Cardiac fibroblast (primary cell): ENCODE measurements at regions not wholly inside any gene's neighbourhood (a gene's known extent, or its start where the extent isn't known, plus 50 kb on each side); places are given as distances from the start of the nearest gene placed in this dataset.

ENCODE experiments used
- DNase-seq, 2 donors: peaks; one replicate each; pipeline versions ENCODE4 v3.0.0 to v3.0.0-alpha.2; 2010; ENCODE audit warnings: low read depth in 2 of 2
- H3K4me3 ChIP-seq, 2 donors: replicated peaks in 1 of 2; 1 replicate in 1 of 2; 2 replicates in 1 of 2; pipeline ENCODE4 v1.5.1; 2011; ENCODE audit warnings: low read depth in 2 of 2, low read length in 2 of 2, mild to moderate bottlenecking in 2 of 2, moderate library complexity in 1 of 2
- CTCF ChIP-seq: IDR thresholded peaks from one replicate; pipeline ENCODE4 v1.5.1; 2011; ENCODE audit warnings: low read depth, mild to moderate bottlenecking, low read length, inconsistent platforms

DNA sequence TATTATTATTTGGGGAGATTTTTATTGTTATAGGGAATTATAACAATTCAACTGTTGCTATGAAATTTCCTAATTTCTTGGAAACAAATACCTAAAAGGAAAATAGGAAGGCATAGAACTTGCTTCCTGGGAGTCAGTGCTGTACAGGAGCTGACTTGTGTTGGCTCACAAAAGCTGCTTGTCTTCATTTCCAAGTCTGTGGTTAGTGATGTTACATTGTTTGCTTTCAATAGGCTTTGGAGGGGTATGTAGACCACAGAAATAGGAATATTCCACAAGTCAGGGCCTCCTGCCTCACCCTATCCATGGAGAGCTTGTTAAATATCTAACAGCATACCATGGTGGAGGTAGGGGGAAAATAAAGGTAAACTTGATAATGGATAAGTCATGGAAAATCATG lies 688.9 kb upstream of the FAM98A start:
- H3K4me3 ChIP-seq: no peak overlapping the region
- no peak for DNase-seq
- TF ChIP-seq CTCF: no peak

GRCh38 chr2:34280606-34281005 lies 681.5 kb upstream of the FAM98A start:
- no peak overlapping the region for H3K4me3 ChIP-seq
- DNase-seq: no peak
- no peak for TF ChIP-seq CTCF

- TF ChIP-seq CTCF: no peak
- DNase-seq: no peak
- no peak overlapping the region for H3K4me3 ChIP-seq
Measured at GRCh38 chr2:34266908-34267697, 668.0 kb upstream of the FAM98A start.

DNA sequence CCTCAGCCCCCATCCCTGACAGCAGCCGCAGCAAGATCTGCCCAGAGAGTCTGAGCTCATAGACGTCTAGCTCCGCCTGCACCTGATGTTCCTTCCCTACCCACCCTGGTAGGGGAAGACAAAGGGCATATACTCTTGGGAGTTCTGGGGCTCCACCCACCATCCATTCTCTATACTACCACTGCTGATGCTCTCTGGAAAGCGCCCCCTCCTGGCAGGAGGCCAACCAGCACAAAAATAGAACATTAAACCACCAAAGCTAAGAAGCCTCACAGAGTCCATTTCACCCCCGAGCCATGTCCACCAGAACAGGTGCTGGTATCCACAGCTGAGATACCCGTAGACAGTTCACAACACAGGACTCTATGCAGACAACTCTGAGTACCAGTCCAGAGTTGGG lies 662.6 kb upstream of the FAM98A start:
- no peak for DNase-seq
- TF ChIP-seq CTCF: no peak
- no peak overlapping the region for H3K4me3 ChIP-seq

- no peak overlapping the region for H3K4me3 ChIP-seq
- TF ChIP-seq CTCF: no peak
- no peak for DNase-seq
Measured at GRCh38 chr2:34254272-34254878, 655.3 kb upstream of the FAM98A start.

- H3K4me3 ChIP-seq: no peak overlapping the region
- TF ChIP-seq CTCF: no peak
- DNase-seq: no peak
Measured at GRCh38 chr2:34252111-34252510, 653.0 kb upstream of the FAM98A start.
